ENCODE measurements at regions not wholly inside any gene's neighbourhood (a gene's known extent, or its start where the extent isn't known, plus 50 kb on each side); places are given as distances from the start of the nearest gene placed in this dataset.
"Not testable (repeated sequence)": the region's sequence is repeated elsewhere in the genome, so short reads cannot be mapped to it uniquely, and the experiment has no call there.

DNA sequence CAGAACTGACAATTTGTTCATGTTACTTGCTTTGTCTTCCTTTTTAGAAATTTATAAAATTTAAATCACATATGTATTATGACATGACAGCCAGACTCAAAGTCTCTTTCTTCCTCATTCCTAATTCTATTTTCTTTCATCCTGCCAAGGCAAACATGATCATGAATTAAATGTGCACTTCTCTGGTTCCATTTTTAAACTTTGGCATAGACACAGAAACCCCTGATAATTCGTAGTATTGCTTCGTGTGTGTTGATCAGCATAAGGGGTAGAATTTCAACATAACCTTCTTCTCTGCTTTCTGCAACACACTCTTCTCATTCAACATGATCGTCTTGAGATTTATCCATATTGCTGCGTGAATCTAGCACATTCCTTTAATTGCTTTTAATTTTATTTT lies 156.5 kb downstream of the AIPL1 start:
- H3K4me1 ChIP-seq (replicated peaks in 1 of 2) = no peaks in the 10 kb centered on the region
- ATAC-seq (replicated peaks in 6 of 8) = no peak
- no peak overlapping the region for H3K27ac ChIP-seq
- 0 to 95% (median 84%) methylated on average over 2 to 4 of the region's 4 CpGs for WGBS, 10 experiments
- H3K4me3 ChIP-seq = no peak overlapping the region
- in situ Hi-C loops (cut with MboI; ENCODE audit: low pct_unique_long_range_greater_than_20kb in 2 of 9, low sequenced_read_pairs in 9 of 9, unreplicated experiment in 9 of 9) = no loop called here

DNA sequence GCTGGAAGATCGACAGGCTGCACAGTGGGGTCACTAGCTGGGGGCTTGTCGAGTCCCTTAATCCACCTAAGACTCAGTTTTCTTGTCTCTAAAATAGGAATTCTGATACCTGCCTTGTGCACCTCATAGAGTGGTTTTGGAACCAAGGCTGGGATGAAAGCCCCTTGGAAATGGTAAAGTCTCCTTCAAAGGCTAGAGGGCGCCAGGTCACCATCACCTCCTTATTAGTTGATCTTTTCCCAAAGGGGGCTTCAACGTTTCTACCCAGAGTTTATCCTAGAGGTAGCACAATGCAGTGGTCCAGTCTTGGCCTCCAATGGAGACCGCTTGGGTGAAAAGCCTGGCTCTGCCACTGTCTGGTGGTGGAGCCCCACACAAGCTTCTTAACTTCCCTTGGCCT lies 158.2 kb downstream of the AIPL1 start:
- Histone ChIP-seq H3K4me1 (replicated peaks in 1 of 2) (no peaks in the 10 kb centered on the region), H3K4me3 (no peak overlapping the region), H3K27ac (no peak overlapping the region)
- WGBS, 10 experiments = 0 to 100% (median 30%) methylated on average over 1 to 3 of the region's 5 CpGs; no CpG with 5 or more reads in 2 of the 10 experiments
- no peak for ATAC-seq (replicated peaks in 6 of 8)
- in situ Hi-C loops (cut with MboI; ENCODE audit: low pct_unique_long_range_greater_than_20kb in 2 of 9, low sequenced_read_pairs in 9 of 9, unreplicated experiment in 9 of 9) = no loop called here

GRCh38 chr17:6274310-6274709 lies 160.6 kb downstream of the AIPL1 start:
- Histone ChIP-seq H3K27ac (no peak overlapping the region), H3K4me1 (replicated peaks in 1 of 2) (peaks cover 0 to 4% of the 10 kb centered on the region in 2 donors), H3K4me3 (no peak overlapping the region)
- ATAC-seq (replicated peaks in 6 of 8) = no peak
- WGBS, 10 experiments = 51 to 93% (median 67%) methylated on average over 2 to 6 of the region's 6 CpGs; no CpG with 5 or more reads in 1 of the 10 experiments
- in situ Hi-C loops (cut with MboI; ENCODE audit: low pct_unique_long_range_greater_than_20kb in 2 of 9, low sequenced_read_pairs in 9 of 9, unreplicated experiment in 9 of 9) = no loop called here

DNA sequence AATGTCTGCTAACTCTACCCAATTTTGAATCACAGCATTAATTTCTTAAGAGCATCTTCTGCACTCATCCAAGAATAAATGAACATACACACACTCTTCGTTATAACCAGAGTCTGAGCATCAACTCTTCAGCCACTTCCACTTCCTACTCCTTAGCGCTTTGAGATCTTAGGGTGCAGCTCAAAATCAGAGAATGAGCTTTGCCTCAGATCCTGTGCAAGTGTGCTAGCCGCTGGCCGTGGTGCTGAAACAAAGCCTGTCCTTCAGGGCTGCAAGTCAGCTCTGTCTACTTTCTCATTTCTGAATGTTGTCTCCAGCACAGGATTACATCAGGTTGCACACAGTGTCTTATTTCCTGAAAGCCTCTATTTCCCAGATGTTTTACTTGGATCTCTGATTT lies 165.4 kb downstream of the AIPL1 start:
- ATAC-seq (replicated peaks in 6 of 8) = peak; percentile 27 to 74 (median 41)
- H3K4me1 ChIP-seq (replicated peaks in 1 of 2) = peaks cover 0 to 5% of the 10 kb centered on the region in 2 donors
- whole genome bisulfite sequencing, 10 experiments = 0 to 17% (median 2%) methylated on average over 1 to 4 of the region's 4 CpGs; no CpG with 5 or more reads in 2 of the 10 experiments
- no peak overlapping the region for H3K27ac ChIP-seq
- no peak overlapping the region for H3K4me3 ChIP-seq
- in situ Hi-C loops (cut with MboI; ENCODE audit: low pct_unique_long_range_greater_than_20kb in 2 of 9, low sequenced_read_pairs in 9 of 9, unreplicated experiment in 9 of 9) = no loop called here

DNA sequence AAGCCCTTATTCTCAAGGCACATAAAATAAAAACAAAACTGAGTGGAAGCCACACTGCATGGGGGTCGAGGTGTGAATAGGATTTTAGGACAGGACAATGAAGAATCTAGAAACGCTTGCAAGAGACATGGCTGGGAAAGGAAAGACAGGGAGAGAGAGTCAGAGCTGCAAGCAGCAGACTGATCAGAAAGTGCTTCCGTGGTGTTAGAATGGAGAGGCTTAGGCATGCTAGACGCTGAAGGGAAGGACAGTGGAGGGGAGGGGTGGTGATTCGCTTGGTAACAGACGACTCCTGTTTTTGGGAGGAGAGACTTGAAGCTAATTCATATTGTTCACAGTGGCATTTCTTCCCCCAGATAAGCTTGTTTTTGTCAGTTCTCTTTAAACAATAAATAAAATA lies 173.5 kb downstream of the AIPL1 start:
- peak in 2 of 8 experiments; percentile 23 to 27 for ATAC-seq (replicated peaks in 6 of 8)
- in situ Hi-C loops (cut with MboI; ENCODE audit: low pct_unique_long_range_greater_than_20kb in 2 of 9, low sequenced_read_pairs in 9 of 9, unreplicated experiment in 9 of 9) = no loop called here
- Histone ChIP-seq H3K4me3 (no peak overlapping the region), H3K27ac (no peak overlapping the region), H3K4me1 (replicated peaks in 1 of 2) (peaks cover 13 to 31% of the 10 kb centered on the region in 2 donors)
- WGBS, 10 experiments = 0 to 54% (median 14%) methylated on average over 2 to 6 of the region's 6 CpGs; no CpG with 5 or more reads in 2 of the 10 experiments

DNA sequence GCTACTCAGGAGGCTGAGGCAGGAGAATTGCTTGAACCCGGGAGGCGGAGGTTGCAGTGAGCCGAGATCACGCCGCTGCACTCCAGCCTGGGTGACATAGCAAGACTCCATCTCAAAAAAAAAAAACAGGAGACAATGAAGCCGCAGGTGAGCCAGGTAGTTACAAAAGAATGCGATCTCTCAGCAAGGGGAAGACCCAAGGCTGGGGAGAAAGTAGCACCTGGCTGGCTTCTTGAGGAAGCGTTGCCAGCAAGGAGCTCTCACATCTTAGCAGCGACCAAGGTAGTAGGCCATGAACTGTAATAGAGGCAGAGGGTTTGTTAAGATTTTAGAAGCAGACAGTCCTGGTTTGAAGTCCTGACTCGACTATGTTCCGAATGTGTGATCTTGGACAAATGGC lies 175.0 kb downstream of the AIPL1 start:
- Histone ChIP-seq H3K4me3 (no peak overlapping the region), H3K27ac (no peak overlapping the region), H3K4me1 (replicated peaks in 1 of 2) (peaks cover 19 to 44% of the 10 kb centered on the region in 2 donors)
- ATAC-seq (replicated peaks in 6 of 8) = no peak
- WGBS, 10 experiments = 4 to 100% (median 88%) methylated on average over 2 to 8 of the region's 11 CpGs; no CpG with 5 or more reads in 4 of the 10 experiments
- in situ Hi-C loops (cut with MboI; ENCODE audit: low pct_unique_long_range_greater_than_20kb in 2 of 9, low sequenced_read_pairs in 9 of 9, unreplicated experiment in 9 of 9) = no loop called here

GRCh38 chr17:6257336-6257735 lies 177.6 kb downstream of the AIPL1 start:
- peak overlapping the region in 2 of 5 donors; percentile 3 to 4 for H3K4me3 ChIP-seq
- peak in 5 of 8 experiments; percentile 82 to 88 (median 84) for ATAC-seq (replicated peaks in 6 of 8)
- peak overlapping the region; percentile 72 to 77 for H3K27ac ChIP-seq
- H3K4me1 ChIP-seq (replicated peaks in 1 of 2) = peaks cover 25 to 47% of the 10 kb centered on the region in 2 donors
- 0 to 24% (median 5%) methylated on average over 1 to 11 of the region's 11 CpGs for WGBS, 10 experiments
- in situ Hi-C loops (cut with MboI; ENCODE audit: low pct_unique_long_range_greater_than_20kb in 2 of 9, low sequenced_read_pairs in 9 of 9, unreplicated experiment in 9 of 9) = no loop called here

- Histone ChIP-seq H3K4me1 (replicated peaks in 1 of 2) (peaks cover 20 to 35% of the 10 kb centered on the region in 2 donors), H3K4me3 (no peak overlapping the region), H3K27ac (no peak overlapping the region)
- peak in 4 of 8 experiments; percentile 30 to 74 (median 42) for ATAC-seq (replicated peaks in 6 of 8)
- in situ Hi-C loops (cut with MboI; ENCODE audit: low pct_unique_long_range_greater_than_20kb in 2 of 9, low sequenced_read_pairs in 9 of 9, unreplicated experiment in 9 of 9) = no loop called here
Measured at GRCh38 chr17:6255322-6255721, 179.6 kb downstream of the AIPL1 start.

GRCh38 chr17:6254036-6254435 lies 180.9 kb downstream of the AIPL1 start:
- no peak overlapping the region for H3K4me3 ChIP-seq
- peaks cover 20 to 35% of the 10 kb centered on the region in 2 donors for H3K4me1 ChIP-seq (replicated peaks in 1 of 2)
- peak in 2 of 8 experiments; percentile 6 to 10 for ATAC-seq (replicated peaks in 6 of 8)
- no peak overlapping the region for H3K27ac ChIP-seq
- 0 to 100% (median 88%) methylated on average over 1 to 3 of the region's 5 CpGs; no CpG with 5 or more reads in 2 of the 10 experiments for WGBS, 10 experiments
- in situ Hi-C loops (cut with MboI; ENCODE audit: low pct_unique_long_range_greater_than_20kb in 2 of 9, low sequenced_read_pairs in 9 of 9, unreplicated experiment in 9 of 9) = no loop called here

DNA sequence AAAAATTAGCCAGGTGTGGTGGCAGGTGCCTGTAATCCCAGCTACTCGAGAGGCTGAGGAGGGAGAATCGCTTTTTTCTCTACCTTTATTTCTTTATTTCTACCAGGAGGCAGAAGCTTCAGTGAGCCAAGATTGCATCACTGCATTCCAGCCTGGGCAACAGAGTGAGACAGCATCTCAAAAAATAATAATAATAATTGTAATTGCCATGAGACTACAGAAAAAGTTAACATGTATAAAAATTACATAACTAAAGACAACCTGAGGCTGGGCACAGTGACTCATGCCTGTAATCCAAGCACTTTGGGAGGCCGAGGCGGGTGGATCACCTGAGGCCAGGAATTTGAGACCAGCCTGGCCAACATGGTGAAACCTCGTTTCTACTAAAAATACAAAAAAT lies 181.5 kb downstream of the WSCD1 start:
- ATAC-seq (replicated peaks in 6 of 8); in situ Hi-C loops (cut with MboI; ENCODE audit: low pct_unique_long_range_greater_than_20kb in 2 of 9, low sequenced_read_pairs in 9 of 9, unreplicated experiment in 9 of 9): not testable (repeated sequence)
- 0 to 100% (median 69%) methylated on average over 1 to 4 of the region's 5 CpGs; no CpG with 5 or more reads in 3 of the 10 experiments for WGBS, 10 experiments

GRCh38 chr17:6249732-6250131 lies 179.6 kb downstream of the WSCD1 start:
- 0 to 92% (median 30%) methylated on average over 1 to 5 of the region's 5 CpGs for WGBS, 10 experiments
- Histone ChIP-seq H3K27ac (no peak overlapping the region), H3K4me3 (no peak overlapping the region), H3K4me1 (replicated peaks in 1 of 2) (peaks cover 7 to 10% of the 10 kb centered on the region in 2 donors)
- in situ Hi-C loops (cut with MboI; ENCODE audit: low pct_unique_long_range_greater_than_20kb in 2 of 9, low sequenced_read_pairs in 9 of 9, unreplicated experiment in 9 of 9) = no loop called here
- no peak for ATAC-seq (replicated peaks in 6 of 8)

More for the DNA sequence above, 181.5 kb downstream of the WSCD1 start:
- not testable (repeated sequence) for H3K27ac ChIP-seq, H3K4me3 ChIP-seq
- peaks cover 12 to 17% of the 10 kb centered on the region in 2 donors for H3K4me1 ChIP-seq (replicated peaks in 1 of 2)

- Histone ChIP-seq H3K27ac (no peak overlapping the region), H3K4me1 (replicated peaks in 1 of 2) (peaks cover 3 to 8% of the 10 kb centered on the region in 2 donors), H3K4me3 (no peak overlapping the region)
- WGBS, 10 experiments = 17 to 100% (median 78%) methylated on average over 1 to 4 of the region's 4 CpGs; no CpG with 5 or more reads in 2 of the 10 experiments
- in situ Hi-C loops (cut with MboI; ENCODE audit: low pct_unique_long_range_greater_than_20kb in 2 of 9, low sequenced_read_pairs in 9 of 9, unreplicated experiment in 9 of 9) = no loop called here
- ATAC-seq (replicated peaks in 6 of 8) = no peak
Measured at GRCh38 chr17:6248061-6248460, 177.9 kb downstream of the WSCD1 start.

DNA sequence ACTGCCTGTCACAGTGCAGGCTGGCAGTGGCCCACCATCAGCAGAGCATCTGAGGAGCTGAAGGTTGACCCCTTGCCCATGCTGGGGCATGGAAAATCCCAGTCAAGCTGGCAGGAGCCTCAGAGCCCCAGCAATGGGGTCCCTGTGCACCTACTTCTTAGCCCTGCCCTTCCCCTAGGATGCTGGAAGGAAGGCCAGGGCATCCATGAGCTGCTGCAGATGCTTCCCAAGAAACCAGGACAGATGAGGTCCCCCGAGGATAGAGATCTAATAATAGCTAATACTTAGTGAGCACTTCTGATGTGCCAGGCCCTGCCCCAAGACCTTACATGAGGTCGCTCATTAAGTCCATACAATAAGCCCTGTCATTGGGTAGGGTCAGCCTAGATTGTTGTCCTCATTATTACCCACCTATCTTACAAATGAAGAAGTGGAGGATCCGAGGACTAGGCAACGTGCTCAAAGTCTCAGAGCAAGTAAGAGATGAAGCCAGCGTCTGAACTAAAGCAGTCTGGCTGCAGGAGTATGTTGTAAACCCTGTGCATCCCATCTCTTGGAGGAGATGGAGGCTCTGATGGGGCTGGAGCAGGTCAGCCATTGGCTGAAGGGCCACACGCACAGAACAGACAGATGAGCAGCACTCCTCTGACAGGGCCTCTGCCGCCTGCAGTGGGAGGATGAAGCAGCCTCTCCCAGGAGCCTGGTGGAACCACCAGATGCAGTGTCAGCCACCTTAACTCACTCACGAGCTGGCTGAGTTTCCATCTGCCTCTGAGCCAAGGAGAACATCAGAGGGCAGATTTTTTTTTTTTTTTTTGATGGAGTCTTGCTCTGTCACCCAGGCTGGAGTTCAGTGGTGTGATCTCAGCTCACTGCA lies 175.4 kb downstream of the WSCD1 start:
- WGBS, 10 experiments = 0 to 100% (median 66%) methylated on average over 1 to 6 of the region's 8 CpGs; no CpG with 5 or more reads in 5 of the 10 experiments
- peaks cover 10% of the 10 kb centered on the region in 2 donors for H3K4me1 ChIP-seq (replicated peaks in 1 of 2)
- no peak overlapping the region for H3K4me3 ChIP-seq
- peak in 4 of 8 experiments; percentile 48 to 71 (median 60) for ATAC-seq (replicated peaks in 6 of 8)
- no peak overlapping the region for H3K27ac ChIP-seq
- in situ Hi-C loops (cut with MboI; ENCODE audit: low pct_unique_long_range_greater_than_20kb in 2 of 9, low sequenced_read_pairs in 9 of 9, unreplicated experiment in 9 of 9) = no loop called here

Measured in motor neuron (in vitro differentiated cells).